ENCODE measurements at regions not wholly inside any gene's neighbourhood (a gene's known extent, or its start where the extent isn't known, plus 50 kb on each side); places are given as distances from the start of the nearest gene placed in this dataset.
A peak's percentile ranks its signal among the peaks of the same experiment; 100 is the strongest.

DNA sequence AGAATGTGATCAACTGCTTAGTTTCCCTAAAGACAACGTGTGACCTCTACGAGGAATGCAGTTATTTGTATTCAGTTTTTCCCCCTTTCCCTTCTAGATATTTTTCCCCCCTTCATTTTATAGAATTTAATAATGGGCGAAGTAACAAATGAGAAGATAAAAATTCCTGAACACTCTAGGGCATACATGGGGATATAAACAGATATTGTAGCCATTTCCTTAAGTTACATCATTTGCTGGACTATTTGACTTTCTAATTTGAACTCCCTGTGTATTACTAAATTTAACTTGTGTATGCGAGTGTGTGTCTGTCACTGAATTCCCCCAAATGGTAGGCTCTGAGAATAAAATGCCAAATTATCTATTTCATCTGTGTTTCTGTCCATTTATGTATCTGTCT is 99.0 kb upstream of the ZFP64 start:
- DNase-seq (ENCODE audit: low read depth in 2 of 2): no peak
- H3K4me3 ChIP-seq (replicated peaks in 1 of 2; ENCODE audit: low read depth in 2 of 2, low read length in 2 of 2): no peak overlapping the region
- TF ChIP-seq, protein P1, sequence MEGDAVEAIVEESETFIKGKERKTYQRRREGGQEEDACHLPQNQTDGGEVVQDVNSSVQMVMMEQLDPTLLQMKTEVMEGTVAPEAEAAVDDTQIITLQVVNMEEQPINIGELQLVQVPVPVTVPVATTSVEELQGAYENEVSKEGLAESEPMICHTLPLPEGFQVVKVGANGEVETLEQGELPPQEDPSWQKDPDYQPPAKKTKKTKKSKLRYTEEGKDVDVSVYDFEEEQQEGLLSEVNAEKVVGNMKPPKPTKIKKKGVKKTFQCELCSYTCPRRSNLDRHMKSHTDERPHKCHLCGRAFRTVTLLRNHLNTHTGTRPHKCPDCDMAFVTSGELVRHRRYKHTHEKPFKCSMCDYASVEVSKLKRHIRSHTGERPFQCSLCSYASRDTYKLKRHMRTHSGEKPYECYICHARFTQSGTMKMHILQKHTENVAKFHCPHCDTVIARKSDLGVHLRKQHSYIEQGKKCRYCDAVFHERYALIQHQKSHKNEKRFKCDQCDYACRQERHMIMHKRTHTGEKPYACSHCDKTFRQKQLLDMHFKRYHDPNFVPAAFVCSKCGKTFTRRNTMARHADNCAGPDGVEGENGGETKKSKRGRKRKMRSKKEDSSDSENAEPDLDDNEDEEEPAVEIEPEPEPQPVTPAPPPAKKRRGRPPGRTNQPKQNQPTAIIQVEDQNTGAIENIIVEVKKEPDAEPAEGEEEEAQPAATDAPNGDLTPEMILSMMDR (IDR thresholded peaks at IDR 0.05; ENCODE audit: low read depth, low read length): no peak

DNA sequence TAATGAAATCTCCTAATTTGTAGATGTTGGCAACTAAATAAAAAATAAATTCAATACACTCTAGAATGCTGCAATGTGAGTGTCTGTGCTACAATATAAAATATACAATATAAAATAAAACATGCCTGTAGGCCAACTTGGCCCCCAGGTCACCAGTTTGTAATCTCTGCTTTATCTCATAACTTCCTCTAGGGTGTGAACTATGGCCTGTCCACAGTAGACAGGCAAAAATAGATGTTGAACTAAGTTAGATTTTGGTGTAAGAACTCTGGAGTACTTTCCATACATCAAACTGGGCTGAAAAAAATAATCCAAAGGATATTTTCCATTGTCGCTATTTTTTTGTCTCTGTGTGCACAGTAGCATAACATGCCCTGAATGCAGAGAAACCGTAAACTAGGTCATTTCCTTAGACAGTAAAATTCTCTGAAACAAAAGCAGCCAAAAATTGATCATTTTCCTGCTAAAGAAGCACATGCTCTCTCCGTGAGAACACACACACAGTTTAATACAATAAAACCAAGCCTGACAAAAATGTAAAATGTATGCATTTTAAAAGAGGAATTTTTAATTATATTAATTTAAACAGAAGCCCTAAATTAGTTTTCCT is 98.5 kb upstream of the ZFP64 start:
- no peak for DNase-seq (ENCODE audit: low read depth in 2 of 2)
- TF ChIP-seq, protein P1 (IDR thresholded peaks at IDR 0.05; ENCODE audit: low read depth, low read length): no peak
- H3K4me3 ChIP-seq (replicated peaks in 1 of 2; ENCODE audit: low read depth in 2 of 2, low read length in 2 of 2): no peak overlapping the region

DNA sequence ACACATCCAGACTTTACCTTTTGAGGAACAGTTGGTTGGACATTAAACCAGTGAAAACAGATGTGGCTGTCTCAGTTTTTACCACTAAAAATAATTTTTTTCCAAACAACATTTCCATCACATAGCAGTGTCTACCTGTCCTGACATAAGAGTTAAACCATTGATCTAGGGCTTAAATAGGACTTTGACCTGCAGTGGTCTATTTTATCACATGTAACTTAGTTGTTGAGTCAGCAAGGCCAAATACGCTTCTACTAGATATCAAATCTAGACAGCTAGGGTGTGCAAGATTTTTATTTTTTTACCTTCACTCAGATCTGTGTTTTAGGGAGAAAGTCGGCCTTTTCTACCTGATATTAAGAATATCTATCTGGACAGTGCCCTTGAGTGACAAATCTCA is 88.8 kb upstream of the ZFP64 start:
- no peak overlapping the region for H3K4me3 ChIP-seq (replicated peaks in 1 of 2; ENCODE audit: low read depth in 2 of 2, low read length in 2 of 2)
- no peak for DNase-seq (ENCODE audit: low read depth in 2 of 2)
- TF ChIP-seq, protein P1 (IDR thresholded peaks at IDR 0.05; ENCODE audit: low read depth, low read length): no peak

DNA sequence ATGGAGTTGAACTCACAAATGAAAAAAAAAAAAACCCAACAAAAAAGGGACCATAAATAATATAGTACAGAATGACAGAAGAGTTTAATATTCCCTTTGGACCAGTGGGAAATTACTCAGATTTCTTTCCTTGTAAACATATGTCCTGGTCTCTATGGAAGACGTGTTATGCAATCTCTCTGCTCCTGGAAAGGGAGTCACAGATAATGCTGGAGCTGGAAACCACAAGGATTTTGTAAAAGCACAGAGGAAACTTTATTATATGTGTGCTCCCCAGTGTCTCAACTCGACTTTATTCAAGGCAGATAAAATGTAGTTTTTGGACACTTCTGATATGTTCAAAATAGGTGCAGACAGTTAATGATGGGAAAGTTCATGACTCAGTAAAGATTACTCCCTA is 88.1 kb upstream of the ZFP64 start:
- DNase-seq (ENCODE audit: low read depth in 2 of 2): peak in 1 of 2 donors; percentile 84
- no peak overlapping the region for H3K4me3 ChIP-seq (replicated peaks in 1 of 2; ENCODE audit: low read depth in 2 of 2, low read length in 2 of 2)
- TF ChIP-seq, protein P1 (IDR thresholded peaks at IDR 0.05; ENCODE audit: low read depth, low read length): no peak

DNA sequence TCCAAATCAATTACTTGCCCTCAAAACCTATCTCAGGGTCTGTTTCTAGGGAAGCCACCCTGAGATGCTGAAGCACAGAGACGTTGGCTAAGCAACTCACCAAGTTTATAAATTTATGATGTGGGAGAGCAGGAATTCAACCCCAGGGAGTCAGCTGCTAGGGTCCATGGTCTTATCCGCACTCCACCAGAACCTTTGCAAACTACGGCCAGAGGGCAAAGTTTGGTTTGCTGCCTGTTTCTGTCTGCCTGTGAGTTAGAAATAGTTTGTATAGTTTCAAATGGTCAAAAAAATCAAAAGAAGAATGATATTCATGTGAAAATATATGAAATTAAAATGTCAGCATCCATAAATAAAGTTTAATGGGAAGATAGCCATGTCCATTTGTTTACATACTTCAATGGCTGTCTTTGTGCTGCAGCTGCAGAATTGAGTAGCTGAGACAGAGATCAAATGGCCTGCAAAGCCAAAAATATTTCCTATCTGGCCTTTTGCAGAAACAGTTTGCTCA is 83.7 kb upstream of the ZFP64 start:
- TF ChIP-seq, protein P1 (IDR thresholded peaks at IDR 0.05; ENCODE audit: low read depth, low read length): no peak
- no peak overlapping the region for H3K4me3 ChIP-seq (replicated peaks in 1 of 2; ENCODE audit: low read depth in 2 of 2, low read length in 2 of 2)
- no peak for DNase-seq (ENCODE audit: low read depth in 2 of 2)

DNA sequence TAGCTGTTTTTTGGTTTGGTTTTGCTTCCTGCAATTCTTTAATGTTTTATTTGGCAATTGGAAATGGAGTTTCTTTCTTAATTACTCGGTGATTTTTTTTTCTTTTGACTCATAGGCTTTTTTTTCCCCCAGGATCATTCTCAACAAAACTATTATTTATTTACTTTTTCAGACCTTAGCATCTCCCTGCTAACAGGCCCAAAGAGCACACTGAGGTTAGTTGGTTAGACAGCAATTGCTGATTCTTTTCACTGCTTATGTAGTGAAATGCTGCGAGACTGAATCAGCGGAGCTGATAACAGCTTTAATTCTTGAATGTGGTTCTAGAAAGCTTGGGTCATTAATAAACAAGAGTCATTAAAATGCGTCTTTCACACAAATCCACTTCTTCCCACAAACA is 79.1 kb upstream of the ZFP64 start:
- no peak overlapping the region for H3K4me3 ChIP-seq (replicated peaks in 1 of 2; ENCODE audit: low read depth in 2 of 2, low read length in 2 of 2)
- TF ChIP-seq, protein P1 (IDR thresholded peaks at IDR 0.05; ENCODE audit: low read depth, low read length): no peak
- no peak for DNase-seq (ENCODE audit: low read depth in 2 of 2)
